ENCODE measurements at regions not wholly inside any gene's neighbourhood (a gene's known extent, or its start where the extent isn't known, plus 50 kb on each side); places are given as distances from the start of the nearest gene placed in this dataset.
A peak's percentile ranks its signal among the peaks of the same experiment; 100 is the strongest.

DNA sequence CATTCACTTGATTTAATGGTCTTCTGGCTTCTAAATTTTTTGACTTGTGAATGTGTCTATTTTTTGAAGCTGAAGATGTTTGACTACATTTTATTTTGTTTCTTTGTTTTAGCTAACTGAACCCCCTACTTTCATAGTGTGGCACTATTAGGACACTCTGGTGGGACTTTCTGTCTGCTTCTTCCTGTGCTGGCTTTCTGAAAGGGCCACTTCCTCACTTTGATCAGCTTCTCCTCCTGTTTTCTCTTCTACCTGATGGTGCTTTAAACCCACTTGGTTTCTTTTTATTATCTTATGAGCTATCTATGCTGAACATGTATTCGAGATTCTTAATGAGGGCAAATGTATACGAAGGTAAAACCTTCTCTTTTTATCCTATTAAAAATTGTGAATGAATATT is 186.1 kb upstream of the CASK start:
- Mint-ChIP-seq H3K27ac (peak overlapping the region in 2 of 3 donors; percentile 15 to 76), H3K9me3 (peaks cover 0 to 4% (median 0%) of the 10 kb centered on the region in 7 donors), H3K4me3 (peak overlapping the region; percentile 3 to 50 (median 35)), H3K4me1 (peaks cover 16 to 39% (median 26%) of the 10 kb centered on the region in 4 donors), H3K36me3 (no peaks in the 10 kb centered on the region), H3K27me3 (no peaks in the 10 kb centered on the region)
- Histone ChIP-seq H3K27me3 (ENCODE audit: control insufficient read depth, insufficient read depth, low read length) (no peaks in the 10 kb centered on the region), H3K9me3 (ENCODE audit: control insufficient read depth in 2 of 2, low read length in 2 of 2) (no peaks in the 10 kb centered on the region), H3K27ac (ENCODE audit: insufficient read depth, low read length, poor library complexity, severe bottlenecking) (peak overlapping the region; percentile 33), H3K4me1 (ENCODE audit: control insufficient read depth, insufficient read depth, low read length, poor library complexity, severe bottlenecking) (peaks cover 21% of the 10 kb centered on the region), H3K36me3 (ENCODE audit: control insufficient read depth, insufficient read depth, low read length) (no peaks in the 10 kb centered on the region), H3K4me3 (ENCODE audit: low read depth, low read length) (peak overlapping the region; percentile 24)
- ATAC-seq (ENCODE audit: low read depth in 2 of 2) = peak in 1 of 2 donors; percentile 46
- peak in 1 of 3 donors; percentile 49 for DNase-seq

DNA sequence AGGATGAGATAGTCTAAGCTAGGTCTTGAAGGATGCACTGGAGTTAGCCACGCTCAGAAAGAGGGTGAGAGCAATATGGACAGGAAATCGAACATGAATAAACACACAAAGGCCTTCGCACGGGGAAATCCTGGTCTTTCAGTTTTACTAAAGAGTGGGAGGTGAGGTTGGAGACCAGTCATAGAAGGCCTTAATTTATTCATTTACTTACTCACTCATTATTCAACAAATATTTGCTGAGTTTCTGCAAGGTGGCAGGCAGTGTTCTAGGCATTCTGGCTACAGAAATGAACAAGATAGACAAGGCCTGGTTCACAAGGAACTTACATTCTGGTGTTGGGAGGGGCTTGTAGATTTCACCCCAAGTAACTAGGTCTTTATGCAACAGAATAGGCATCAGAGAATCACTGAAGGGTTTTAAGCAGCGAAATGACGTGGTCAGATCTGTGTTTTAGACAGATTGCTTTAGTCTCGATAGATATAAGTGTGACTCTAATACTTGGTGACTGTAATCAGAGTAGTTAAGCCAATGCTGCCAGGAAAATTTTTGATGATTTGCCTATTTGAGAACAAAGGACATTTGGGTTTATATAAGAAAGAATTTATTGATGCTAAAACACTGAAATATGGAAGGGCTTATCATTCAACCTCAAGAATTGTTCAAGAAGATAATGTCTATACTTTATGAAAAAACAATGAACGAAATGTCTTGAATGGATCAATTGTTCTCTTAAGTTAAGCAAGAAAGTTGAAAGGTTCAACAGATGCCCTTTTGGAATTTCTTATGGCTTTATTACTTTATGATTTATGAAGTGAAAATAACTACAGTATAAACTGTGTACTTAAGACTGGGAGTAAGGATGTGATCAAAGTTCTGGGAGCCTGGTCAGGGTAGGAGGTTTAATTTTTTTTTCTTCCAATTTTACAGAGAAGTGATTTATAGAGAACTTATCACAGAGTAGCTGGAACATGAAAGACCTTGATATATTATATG is 184.4 kb upstream of the CASK start:
- H3K9me3 ChIP-seq (ENCODE audit: control insufficient read depth in 2 of 2, low read length in 2 of 2) = no peaks in the 10 kb centered on the region
- no peak overlapping the region for H3K4me3 ChIP-seq (ENCODE audit: low read depth, low read length)
- no peaks in the 10 kb centered on the region for H3K36me3 ChIP-seq (ENCODE audit: control insufficient read depth, insufficient read depth, low read length)
- H3K36me3 Mint-ChIP-seq = no peaks in the 10 kb centered on the region
- no peak for ATAC-seq (ENCODE audit: low read depth in 2 of 2)
- no peak overlapping the region for H3K4me3 Mint-ChIP-seq
- H3K9me3 Mint-ChIP-seq = peaks cover 0 to 2% (median 0%) of the 10 kb centered on the region in 7 donors
- H3K4me1 Mint-ChIP-seq = peaks cover 16 to 45% (median 26%) of the 10 kb centered on the region in 4 donors
- peak overlapping the region; percentile 31 to 60 (median 56) for H3K27ac Mint-ChIP-seq
- H3K27me3 Mint-ChIP-seq = no peaks in the 10 kb centered on the region
- H3K27ac ChIP-seq (ENCODE audit: insufficient read depth, low read length, poor library complexity, severe bottlenecking) = no peak overlapping the region
- DNase-seq = peak in 1 of 3 donors; percentile 46
- peaks cover 21% of the 10 kb centered on the region for H3K4me1 ChIP-seq (ENCODE audit: control insufficient read depth, insufficient read depth, low read length, poor library complexity, severe bottlenecking)
- no peaks in the 10 kb centered on the region for H3K27me3 ChIP-seq (ENCODE audit: control insufficient read depth, insufficient read depth, low read length)

DNA sequence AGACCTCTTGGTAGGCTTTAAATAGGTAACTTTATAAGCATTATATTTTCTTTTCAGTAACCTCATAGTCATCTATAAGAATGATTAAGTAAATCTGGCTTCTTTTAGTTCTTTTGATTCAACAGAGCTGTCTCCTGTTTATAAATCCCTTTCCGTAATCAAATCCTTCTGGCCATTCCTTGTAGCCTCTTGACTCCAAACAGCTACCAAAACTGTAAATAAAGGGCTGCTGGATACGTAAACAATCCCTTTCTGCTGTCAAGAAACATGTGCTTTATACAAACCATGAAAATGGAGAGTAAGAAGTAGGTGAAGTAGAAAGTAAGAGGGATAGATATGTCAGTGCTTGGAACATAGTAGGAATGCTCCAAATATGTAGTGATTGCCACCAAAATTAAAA is 183.2 kb upstream of the CASK start:
- Histone ChIP-seq H3K4me3 (ENCODE audit: low read depth, low read length) (no peak overlapping the region), H3K36me3 (ENCODE audit: control insufficient read depth, insufficient read depth, low read length) (no peaks in the 10 kb centered on the region), H3K4me1 (ENCODE audit: control insufficient read depth, insufficient read depth, low read length, poor library complexity, severe bottlenecking) (peaks cover 21% of the 10 kb centered on the region), H3K27me3 (ENCODE audit: control insufficient read depth, insufficient read depth, low read length) (no peaks in the 10 kb centered on the region), H3K27ac (ENCODE audit: insufficient read depth, low read length, poor library complexity, severe bottlenecking) (no peak overlapping the region), H3K9me3 (ENCODE audit: control insufficient read depth in 2 of 2, low read length in 2 of 2) (no peaks in the 10 kb centered on the region)
- H3K36me3 Mint-ChIP-seq = no peaks in the 10 kb centered on the region
- H3K9me3 Mint-ChIP-seq = peaks cover 0 to 3% (median 0%) of the 10 kb centered on the region in 7 donors
- H3K27ac Mint-ChIP-seq = no peak overlapping the region
- no peaks in the 10 kb centered on the region for H3K27me3 Mint-ChIP-seq
- no peak for DNase-seq
- ATAC-seq (ENCODE audit: low read depth in 2 of 2) = no peak
- H3K4me1 Mint-ChIP-seq = peaks cover 16 to 43% (median 26%) of the 10 kb centered on the region in 4 donors
- H3K4me3 Mint-ChIP-seq = no peak overlapping the region

DNA sequence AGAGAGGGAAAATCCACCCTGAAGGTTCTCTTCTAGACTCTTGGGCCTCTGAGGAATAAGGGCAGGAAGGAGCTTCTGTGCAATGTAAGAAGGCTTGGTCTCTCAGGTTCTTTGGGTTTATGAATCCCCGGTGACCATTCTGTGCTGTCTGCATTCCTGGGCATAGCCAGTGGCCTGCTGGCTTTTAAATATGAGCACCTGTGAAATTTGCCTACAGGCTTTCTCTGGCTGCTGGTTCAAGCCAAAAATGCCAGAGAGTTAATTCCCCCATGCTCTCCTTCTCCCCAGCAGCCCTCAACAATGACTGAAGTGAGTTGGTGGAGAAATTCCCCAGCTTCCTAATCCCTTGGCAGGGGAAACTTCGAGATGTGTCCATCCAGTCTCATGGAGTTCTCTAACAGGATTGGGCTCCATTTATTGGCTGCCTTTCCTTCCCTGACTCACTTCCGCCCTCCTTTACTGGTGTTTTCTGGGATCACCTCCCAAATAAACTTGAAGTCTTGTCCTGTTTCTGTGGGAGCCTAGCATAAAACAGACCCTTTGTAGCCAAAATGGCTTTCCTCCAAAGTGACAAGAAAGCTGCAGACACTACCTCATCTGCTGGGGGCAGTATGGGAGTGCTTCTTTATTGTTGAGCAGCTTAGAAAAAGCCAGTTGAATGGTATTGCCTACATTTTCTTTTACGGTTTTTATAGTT is 179.4 kb upstream of the CASK start:
- Histone ChIP-seq H3K4me1 (ENCODE audit: control insufficient read depth, insufficient read depth, low read length, poor library complexity, severe bottlenecking) (peaks cover 3% of the 10 kb centered on the region), H3K27ac (ENCODE audit: insufficient read depth, low read length, poor library complexity, severe bottlenecking) (no peak overlapping the region), H3K36me3 (ENCODE audit: control insufficient read depth, insufficient read depth, low read length) (no peaks in the 10 kb centered on the region), H3K4me3 (ENCODE audit: low read depth, low read length) (no peak overlapping the region), H3K9me3 (ENCODE audit: control insufficient read depth in 2 of 2, low read length in 2 of 2) (no peaks in the 10 kb centered on the region), H3K27me3 (ENCODE audit: control insufficient read depth, insufficient read depth, low read length) (no peaks in the 10 kb centered on the region)
- Mint-ChIP-seq H3K4me3 (no peak overlapping the region), H3K27ac (peak overlapping the region in 1 of 3 donors; percentile 28), H3K9me3 (peaks cover 0 to 3% (median 0%) of the 10 kb centered on the region in 7 donors), H3K36me3 (no peaks in the 10 kb centered on the region), H3K4me1 (peaks cover 3 to 12% (median 9%) of the 10 kb centered on the region in 4 donors), H3K27me3 (no peaks in the 10 kb centered on the region)
- no peak for ATAC-seq (ENCODE audit: low read depth in 2 of 2)
- no peak for DNase-seq

DNA sequence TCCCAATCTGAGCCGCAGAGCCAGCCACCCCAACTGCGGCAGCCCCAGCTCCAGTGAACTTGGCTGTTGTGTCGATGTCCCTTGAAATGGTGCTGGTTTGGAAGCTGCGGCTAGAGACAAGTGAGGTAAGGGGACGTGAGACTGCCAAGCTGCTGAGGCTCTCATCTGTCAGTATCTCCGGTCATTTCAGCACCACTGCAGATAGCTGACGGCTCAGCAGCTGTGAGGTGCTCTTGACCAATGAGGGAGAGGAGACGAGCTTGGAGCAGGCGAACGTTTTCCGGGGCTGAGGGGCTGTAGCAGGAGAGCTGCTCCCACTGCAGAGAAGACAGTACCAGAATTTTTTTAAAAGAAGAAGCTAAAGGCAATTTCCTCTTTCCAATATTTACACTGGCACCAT is 175.5 kb upstream of the CASK start:
- no peak for DNase-seq
- H3K4me3 Mint-ChIP-seq = no peak overlapping the region
- Histone ChIP-seq H3K27me3 (ENCODE audit: control insufficient read depth, insufficient read depth, low read length) (no peaks in the 10 kb centered on the region), H3K4me1 (ENCODE audit: control insufficient read depth, insufficient read depth, low read length, poor library complexity, severe bottlenecking) (no peaks in the 10 kb centered on the region), H3K4me3 (ENCODE audit: low read depth, low read length) (no peak overlapping the region), H3K9me3 (ENCODE audit: control insufficient read depth in 2 of 2, low read length in 2 of 2) (no peaks in the 10 kb centered on the region), H3K36me3 (ENCODE audit: control insufficient read depth, insufficient read depth, low read length) (no peaks in the 10 kb centered on the region), H3K27ac (ENCODE audit: insufficient read depth, low read length, poor library complexity, severe bottlenecking) (no peak overlapping the region)
- ATAC-seq (ENCODE audit: low read depth in 2 of 2) = no peak
- H3K27ac Mint-ChIP-seq = no peak overlapping the region
- H3K4me1 Mint-ChIP-seq = peaks cover 0 to 14% (median 1%) of the 10 kb centered on the region in 4 donors
- H3K36me3 Mint-ChIP-seq = no peaks in the 10 kb centered on the region
- peaks cover 0 to 3% (median 0%) of the 10 kb centered on the region in 7 donors for H3K9me3 Mint-ChIP-seq
- H3K27me3 Mint-ChIP-seq = no peaks in the 10 kb centered on the region

DNA sequence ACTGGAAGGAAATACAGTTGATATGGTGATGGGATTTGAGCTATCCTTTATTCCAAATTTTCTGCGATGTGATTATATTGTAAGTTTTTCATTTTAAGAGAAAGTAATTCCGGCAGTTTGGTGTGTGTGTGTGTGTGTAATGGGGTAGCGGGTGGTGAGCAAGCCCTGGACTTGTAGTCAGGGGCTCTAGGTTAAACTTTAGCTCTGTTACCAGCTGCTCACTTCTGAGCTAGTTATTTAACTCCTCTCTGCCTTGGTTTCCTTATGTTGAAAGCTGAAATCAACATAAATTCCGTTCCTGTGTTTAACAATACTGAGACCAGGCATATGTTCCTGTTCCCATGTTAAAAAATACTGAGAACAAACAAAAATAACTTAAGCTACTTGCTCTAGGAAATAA is 174.1 kb upstream of the CASK start:
- Mint-ChIP-seq H3K9me3 (no peaks in the 10 kb centered on the region), H3K4me3 (no peak overlapping the region), H3K27me3 (no peaks in the 10 kb centered on the region), H3K27ac (no peak overlapping the region), H3K36me3 (no peaks in the 10 kb centered on the region), H3K4me1 (peaks cover 0 to 11% (median 2%) of the 10 kb centered on the region in 4 donors)
- Histone ChIP-seq H3K4me1 (ENCODE audit: control insufficient read depth, insufficient read depth, low read length, poor library complexity, severe bottlenecking) (peaks cover 4% of the 10 kb centered on the region), H3K27me3 (ENCODE audit: control insufficient read depth, insufficient read depth, low read length) (no peaks in the 10 kb centered on the region), H3K9me3 (ENCODE audit: control insufficient read depth in 2 of 2, low read length in 2 of 2) (no peaks in the 10 kb centered on the region), H3K27ac (ENCODE audit: insufficient read depth, low read length, poor library complexity, severe bottlenecking) (no peak overlapping the region), H3K4me3 (ENCODE audit: low read depth, low read length) (no peak overlapping the region), H3K36me3 (ENCODE audit: control insufficient read depth, insufficient read depth, low read length) (no peaks in the 10 kb centered on the region)
- DNase-seq (no peak), ATAC-seq (ENCODE audit: low read depth in 2 of 2) (no peak)

DNA sequence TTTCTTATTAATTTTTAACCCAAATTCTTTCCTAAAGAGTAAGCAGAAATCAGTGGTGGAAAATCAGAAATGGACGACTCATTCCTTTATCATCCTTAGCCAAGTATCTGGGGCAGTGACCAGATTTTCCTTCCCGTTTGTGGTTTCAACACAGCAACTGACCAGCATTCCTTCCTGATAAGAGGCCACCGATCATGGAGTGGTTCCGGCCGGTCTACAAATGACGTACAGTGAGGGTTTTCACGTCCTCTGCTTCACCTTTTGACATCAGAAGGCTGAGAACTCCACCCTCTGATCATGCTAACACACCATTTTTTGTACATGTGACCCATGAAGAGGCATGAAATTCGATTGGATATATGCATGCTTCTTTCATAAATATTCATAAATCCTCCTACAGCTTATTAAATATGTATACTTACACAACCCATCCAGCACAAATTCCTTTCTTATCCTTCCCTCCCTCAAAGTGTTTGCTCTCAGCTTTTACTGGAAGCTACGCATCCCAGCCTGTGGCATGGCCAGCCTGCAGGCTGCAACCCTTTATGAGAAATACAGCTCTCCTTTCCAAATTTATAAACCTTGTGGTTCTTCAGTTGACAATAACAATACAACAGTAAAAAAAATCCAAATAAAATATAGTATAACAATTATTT is 173.0 kb upstream of the CASK start:
- no peaks in the 10 kb centered on the region for H3K36me3 ChIP-seq (ENCODE audit: control insufficient read depth, insufficient read depth, low read length)
- H3K27ac Mint-ChIP-seq = no peak overlapping the region

More for the DNA sequence above, 173.0 kb upstream of the CASK start:
- no peaks in the 10 kb centered on the region for H3K27me3 ChIP-seq (ENCODE audit: control insufficient read depth, insufficient read depth, low read length)
- H3K4me1 ChIP-seq (ENCODE audit: control insufficient read depth, insufficient read depth, low read length, poor library complexity, severe bottlenecking) = peaks cover 4% of the 10 kb centered on the region
- H3K27ac ChIP-seq (ENCODE audit: insufficient read depth, low read length, poor library complexity, severe bottlenecking) = no peak overlapping the region
- ATAC-seq (ENCODE audit: low read depth in 2 of 2) (no peak), DNase-seq (no peak)
- Mint-ChIP-seq H3K27me3 (no peaks in the 10 kb centered on the region), H3K36me3 (no peaks in the 10 kb centered on the region), H3K9me3 (no peaks in the 10 kb centered on the region), H3K4me3 (no peak overlapping the region), H3K4me1 (peaks cover 0 to 11% (median 2%) of the 10 kb centered on the region in 4 donors)
- H3K4me3 ChIP-seq (ENCODE audit: low read depth, low read length) = no peak overlapping the region
- no peaks in the 10 kb centered on the region for H3K9me3 ChIP-seq (ENCODE audit: control insufficient read depth in 2 of 2, low read length in 2 of 2)

Measured in CD4-positive, CD25-positive, alpha-beta regulatory T cell (primary cell).